Neural cell (in vitro differentiated cells): ENCODE measurements at regions not wholly inside any gene's neighbourhood (a gene's known extent, or its start where the extent isn't known, plus 50 kb on each side); places are given as distances from the start of the nearest gene placed in this dataset.

Source experiments
- H2AFZ ChIP-seq: fragments of 200-600, 300-800 bp; sonication (generic), shearing (Covaris generic); 2 replicates; pipeline ENCODE4 v1.6.0; 2014; ENCODE audit warnings: low read depth, mild to moderate bottlenecking, antibody characterized with exemption, low read length, moderate library complexity
- H3F3A ChIP-seq: fragments of 200-600 bp; shearing (Covaris generic); 2 replicates; pipeline ENCODE4 v1.6.1; 2016; ENCODE audit warnings: mild to moderate bottlenecking, moderate library complexity, mixed read lengths, antibody characterized with exemption, low read length; ENCODE audit not compliant: insufficient read depth, poor library complexity, severe bottlenecking
- H3K27ac ChIP-seq: fragments of 200-600, 300-800 bp; sonication (generic), shearing (Covaris generic); 2 replicates; pipeline ENCODE4 v1.5.1; 2014; ENCODE audit warnings: mild to moderate bottlenecking, low read length, moderate library complexity
- H3K27me3 ChIP-seq: fragments of 300-800, 200-600 bp; sonication (generic), shearing (Covaris generic); 2 replicates; pipeline ENCODE4 v1.6.0; 2014; ENCODE audit warnings: mild to moderate bottlenecking, low read depth, low read length, moderate library complexity; ENCODE audit not compliant: insufficient read depth
- H3K36me3 ChIP-seq: fragments of 300-800, 200-600 bp; sonication (generic), shearing (Covaris generic); 2 replicates; pipeline ENCODE4 v1.5.1; 2014; ENCODE audit warnings: mild to moderate bottlenecking, antibody characterized with exemption, low read length, moderate library complexity; ENCODE audit not compliant: insufficient read depth
- H3K4me2 ChIP-seq: fragments of 300-800, 200-600 bp; sonication (generic), shearing (Covaris generic); 2 replicates; pipeline ENCODE4 v1.6.0; 2014; ENCODE audit warnings: mild to moderate bottlenecking, low read length
- H3K4me3 ChIP-seq: fragments of 300-800, 200-600 bp; sonication (generic), shearing (Covaris generic); 2 replicates; pipeline ENCODE4 v1.5.1; 2014; ENCODE audit warnings: mild to moderate bottlenecking, low read length, moderate library complexity
- H3K79me2 ChIP-seq: fragments of 200-600 bp; shearing (Covaris generic); replicated peaks from 2 replicates; pipeline ENCODE4 v1.6.0; 2014; ENCODE audit warnings: mild to moderate bottlenecking, low read length, moderate library complexity; ENCODE audit not compliant: insufficient read depth
- H3K9ac ChIP-seq: fragments of 300-800, 200-600 bp; sonication (generic), shearing (Covaris generic); 2 replicates; pipeline ENCODE4 v1.6.1; 2016; ENCODE audit warnings: mild to moderate bottlenecking, low read length, mixed read lengths
- H3K9me2 ChIP-seq: fragments of 200-600 bp; shearing (Covaris generic); 2 replicates; pipeline ENCODE4 v1.6.1; 2016; ENCODE audit warnings: mild to moderate bottlenecking, low read length, mixed read lengths; ENCODE audit not compliant: insufficient read depth
- H3K9me3 ChIP-seq: fragments of 200-600, 300-800 bp; sonication (generic), shearing (Covaris generic); 2 replicates; pipeline ENCODE4 v1.6.1; 2016; ENCODE audit warnings: mild to moderate bottlenecking, mixed run types, low read length, moderate library complexity, mixed read lengths
- H4K20me1 ChIP-seq: fragments of 200-600 bp; shearing (Covaris generic); 2 replicates; pipeline ENCODE4 v1.6.1; 2016; ENCODE audit warnings: mild to moderate bottlenecking, mixed run types; ENCODE audit not compliant: insufficient read depth
- CTCF ChIP-seq: fragments of 450-650 bp; IDR thresholded peaks from 2 replicates; pipeline ENCODE4 v1.5.1; 2014; ENCODE audit warnings: antibody characterized with exemption, mild to moderate bottlenecking, moderate library complexity; ENCODE audit not compliant: poor library complexity, severe bottlenecking
- EP300 ChIP-seq: fragments of 450-650 bp; conservative IDR thresholded peaks from 2 replicates; pipeline ENCODE4 v1.6.1; 2014; ENCODE audit warnings: antibody characterized with exemption, mild to moderate bottlenecking, moderate library complexity; ENCODE audit not compliant: poor library complexity, severe bottlenecking
- EZH2 ChIP-seq: fragments of 200-600, 300-800 bp; shearing (Covaris generic), sonication (generic); IDR thresholded peaks from 2 replicates; pipeline ENCODE4 v1.6.1; 2014; ENCODE audit warnings: antibody characterized with exemption, low read length, borderline replicate concordance, mild to moderate bottlenecking; ENCODE audit not compliant: insufficient read depth, poor library complexity, severe bottlenecking
- MXI1 ChIP-seq: fragments of 450-650 bp; conservative IDR thresholded peaks from 2 replicates; pipeline ENCODE4 v1.6.1; 2014; ENCODE audit warnings: antibody characterized with exemption, mild to moderate bottlenecking; ENCODE audit not compliant: poor library complexity, severe bottlenecking
- POLR2AphosphoS5 ChIP-seq: IDR thresholded peaks from 2 replicates; pipeline ENCODE4 v1.6.1; 2012
- RAD21 ChIP-seq: fragments of 450-650 bp; conservative IDR thresholded peaks from 2 replicates; pipeline ENCODE4 v1.6.1; 2014; ENCODE audit warnings: antibody characterized with exemption, mild to moderate bottlenecking, moderate library complexity
- REST ChIP-seq: IDR thresholded peaks from 2 replicates; pipeline ENCODE4 v1.6.1; 2012; ENCODE audit warnings: borderline replicate concordance
- SMC3 ChIP-seq: fragments of 450-650 bp; conservative IDR thresholded peaks from 2 replicates; pipeline ENCODE4 v1.6.1; 2014; ENCODE audit warnings: antibody characterized with exemption, mild to moderate bottlenecking, moderate library complexity; ENCODE audit not compliant: poor library complexity
- TAF1 ChIP-seq: IDR thresholded peaks from 2 replicates; pipeline ENCODE4 v1.6.1; 2012; ENCODE audit warnings: low read depth

GRCh38 chr5:119860463-119860862 lies 231.1 kb downstream of the FAM170A start:
- Histone ChIP-seq H3K9me2 (no peaks in the 10 kb centered on the region), H4K20me1 (no peaks in the 10 kb centered on the region), H3K79me2 (no peaks in the 10 kb centered on the region), H3K4me3 (no peak overlapping the region), H3F3A (no peaks in the 10 kb centered on the region), H3K27me3 (no peaks in the 10 kb centered on the region), H3K4me2 (no peak overlapping the region), H3K36me3 (no peaks in the 10 kb centered on the region), H3K27ac (no peak overlapping the region), H3K9me3 (no peaks in the 10 kb centered on the region), H3K9ac (no peak overlapping the region), H2AFZ (no peak overlapping the region)
- TF ChIP-seq MXI1: no peak
- TF ChIP-seq RAD21: no peak
- TF ChIP-seq EZH2: no peak
- TF ChIP-seq REST: no peak
- TF ChIP-seq EP300: no peak
- no peak for TF ChIP-seq TAF1
- TF ChIP-seq POLR2AphosphoS5: no peak
- TF ChIP-seq CTCF: no peak
- no peak for TF ChIP-seq SMC3

GRCh38 chr5:119862619-119863018 lies 233.3 kb downstream of the FAM170A start:
- no peaks in the 10 kb centered on the region for H3K79me2 ChIP-seq
- no peak overlapping the region for H2AFZ ChIP-seq
- no peak overlapping the region for H3K27ac ChIP-seq
- H3K36me3 ChIP-seq: no peaks in the 10 kb centered on the region
- no peak overlapping the region for H3K4me3 ChIP-seq
- TF ChIP-seq REST (no peak), EP300 (no peak), MXI1 (no peak), TAF1 (no peak), EZH2 (no peak), POLR2AphosphoS5 (no peak)
- no peaks in the 10 kb centered on the region for H3K9me3 ChIP-seq
- no peak overlapping the region for H3K9ac ChIP-seq
- no peaks in the 10 kb centered on the region for H3K27me3 ChIP-seq
- no peaks in the 10 kb centered on the region for H3F3A ChIP-seq
- no peaks in the 10 kb centered on the region for H4K20me1 ChIP-seq
- H3K9me2 ChIP-seq: no peaks in the 10 kb centered on the region
- no peak overlapping the region for H3K4me2 ChIP-seq
